ENCODE measurements at regions not wholly inside any gene's neighbourhood (a gene's known extent, or its start where the extent isn't known, plus 50 kb on each side); places are given as distances from the start of the nearest gene placed in this dataset.
A peak's percentile ranks its signal among the peaks of the same experiment; 100 is the strongest.
"Not testable (repeated sequence)": the region's sequence is repeated elsewhere in the genome, so short reads cannot be mapped to it uniquely, and the experiment has no call there.

DNA sequence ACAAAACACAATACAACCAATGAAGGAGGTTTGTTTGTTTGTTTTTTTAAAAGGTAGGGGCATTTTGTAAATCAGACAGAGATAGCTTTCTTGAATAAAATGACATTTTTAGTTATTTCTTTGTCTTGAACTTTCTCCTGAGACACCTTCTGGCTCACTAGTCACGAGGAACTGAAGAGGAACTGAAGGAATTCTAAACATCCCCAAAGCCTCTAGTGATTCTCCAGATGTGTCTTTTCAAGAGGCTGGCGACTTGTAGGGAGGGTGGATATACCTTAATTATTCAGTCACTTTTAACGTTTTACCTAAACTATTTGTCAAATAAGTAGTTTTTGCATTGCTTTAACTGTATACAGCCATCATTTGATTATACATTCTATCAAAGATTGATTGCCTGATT lies 211.2 kb upstream of the LRIG3 start:
- DNase-seq = no peak

DNA sequence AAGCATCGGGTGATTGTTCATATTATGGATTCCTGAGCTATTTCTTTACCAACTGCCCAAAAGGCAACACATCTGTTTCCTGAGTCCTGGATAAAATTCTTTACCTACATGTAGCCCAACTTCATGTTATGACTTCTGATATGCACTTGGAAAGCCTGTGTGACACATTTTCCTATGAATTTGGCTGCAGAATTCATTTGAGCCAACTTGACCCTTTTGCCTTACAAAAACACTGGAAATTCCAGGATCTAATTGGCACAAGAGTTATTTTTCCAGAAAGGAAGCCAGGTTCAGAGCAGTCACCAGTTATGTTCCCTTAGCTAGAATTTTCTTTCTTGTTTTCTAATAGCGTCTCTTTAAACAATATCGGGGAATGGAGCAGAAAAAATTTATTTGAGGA lies 202.5 kb upstream of the LRIG3 start:
- DNase-seq = no peak

DNA sequence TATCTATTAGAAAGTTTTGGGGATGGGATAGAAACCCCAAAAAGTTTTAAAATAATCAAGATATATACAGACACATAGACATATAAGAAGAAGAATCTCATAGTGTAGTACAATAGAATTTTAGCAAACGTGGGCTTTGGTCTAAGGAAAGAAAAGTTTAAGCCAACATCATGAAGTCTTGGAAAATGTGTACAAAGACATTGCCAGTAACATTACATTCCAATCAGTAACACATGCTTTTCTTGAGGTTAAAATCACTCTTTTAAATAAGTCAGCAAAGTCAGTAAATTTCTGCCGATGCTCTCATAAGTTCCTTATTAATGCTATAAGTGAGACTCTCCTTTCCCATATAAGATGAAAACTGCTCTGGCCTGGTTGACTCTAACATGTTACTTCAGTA lies 201.1 kb upstream of the LRIG3 start:
- no peak for DNase-seq

DNA sequence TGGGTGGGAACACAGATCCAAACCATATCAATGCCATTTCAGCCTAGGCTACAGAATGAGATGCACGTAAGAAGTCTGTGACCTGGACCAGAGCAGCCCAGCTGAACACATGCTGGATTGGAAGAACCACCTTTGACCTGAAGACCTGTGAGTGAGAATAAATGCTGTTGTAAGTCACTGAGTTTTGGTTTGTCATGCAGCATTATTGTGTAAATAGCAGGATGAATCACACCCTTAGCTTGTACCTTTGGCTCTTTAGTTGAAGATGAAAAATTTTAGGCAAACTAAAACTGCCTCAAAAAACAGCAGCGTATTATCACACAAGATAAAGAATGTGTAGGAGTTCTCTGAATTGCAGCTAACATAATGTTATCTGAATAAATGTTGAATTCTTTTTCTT lies 199.4 kb upstream of the LRIG3 start:
- DNase-seq = no peak

DNA sequence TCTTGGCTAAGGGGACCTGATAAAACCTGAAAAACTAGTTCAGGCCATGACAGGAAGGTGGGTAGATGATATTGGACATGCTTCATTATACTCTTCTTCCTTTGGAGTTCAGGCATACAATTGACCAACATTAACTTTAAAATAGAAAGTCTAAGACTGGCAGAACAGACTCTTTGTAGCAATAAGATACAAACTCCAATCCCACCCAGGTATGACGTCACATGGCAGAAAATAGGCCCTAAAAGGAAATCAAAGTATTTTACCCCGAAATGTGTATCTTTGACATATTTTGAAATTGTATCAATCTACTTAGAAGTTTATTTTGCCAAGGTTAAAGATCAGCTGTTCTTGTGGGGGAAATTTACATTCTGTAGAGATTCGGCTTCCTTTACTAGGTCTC lies 198.1 kb upstream of the LRIG3 start:
- DNase-seq = no peak

DNA sequence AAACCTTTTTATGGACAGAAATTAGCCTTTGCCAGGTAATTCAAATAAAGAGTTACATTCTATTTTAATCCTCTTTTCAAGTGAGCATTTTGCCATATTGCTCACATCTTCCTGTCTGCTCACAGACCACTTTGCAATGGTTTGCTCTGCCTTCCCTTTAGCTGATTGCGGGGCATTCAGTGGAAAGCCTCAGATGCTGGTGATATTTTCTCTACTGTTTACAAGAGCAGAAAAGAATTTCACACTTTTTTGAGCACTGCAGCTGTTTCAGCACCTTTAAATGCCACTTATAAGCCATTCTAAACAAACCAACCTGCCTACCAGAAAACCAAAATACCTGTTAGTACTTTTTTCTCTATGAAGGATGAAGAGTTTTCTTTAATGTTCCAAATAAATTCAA lies 195.7 kb upstream of the LRIG3 start:
- DNase-seq = no peak

DNA sequence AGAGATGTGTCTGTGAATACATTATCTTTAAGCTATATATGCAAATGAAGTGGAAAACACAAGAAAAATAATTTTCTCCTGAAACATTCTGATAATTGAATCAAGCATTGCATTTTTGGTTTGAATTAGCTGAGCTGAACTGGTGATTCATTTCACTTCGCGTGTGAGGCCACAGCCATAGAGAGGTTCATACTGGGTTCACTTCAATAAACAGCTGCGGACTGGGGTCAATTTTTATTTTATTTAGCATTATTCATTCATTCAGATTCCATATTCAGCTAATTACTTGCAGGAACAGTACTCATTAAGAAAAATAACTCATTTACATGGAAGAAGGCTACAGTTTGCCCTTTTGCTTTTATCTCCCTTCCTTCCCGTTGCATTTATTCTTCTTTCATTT lies 195.2 kb upstream of the LRIG3 start:
- no peak for DNase-seq

DNA sequence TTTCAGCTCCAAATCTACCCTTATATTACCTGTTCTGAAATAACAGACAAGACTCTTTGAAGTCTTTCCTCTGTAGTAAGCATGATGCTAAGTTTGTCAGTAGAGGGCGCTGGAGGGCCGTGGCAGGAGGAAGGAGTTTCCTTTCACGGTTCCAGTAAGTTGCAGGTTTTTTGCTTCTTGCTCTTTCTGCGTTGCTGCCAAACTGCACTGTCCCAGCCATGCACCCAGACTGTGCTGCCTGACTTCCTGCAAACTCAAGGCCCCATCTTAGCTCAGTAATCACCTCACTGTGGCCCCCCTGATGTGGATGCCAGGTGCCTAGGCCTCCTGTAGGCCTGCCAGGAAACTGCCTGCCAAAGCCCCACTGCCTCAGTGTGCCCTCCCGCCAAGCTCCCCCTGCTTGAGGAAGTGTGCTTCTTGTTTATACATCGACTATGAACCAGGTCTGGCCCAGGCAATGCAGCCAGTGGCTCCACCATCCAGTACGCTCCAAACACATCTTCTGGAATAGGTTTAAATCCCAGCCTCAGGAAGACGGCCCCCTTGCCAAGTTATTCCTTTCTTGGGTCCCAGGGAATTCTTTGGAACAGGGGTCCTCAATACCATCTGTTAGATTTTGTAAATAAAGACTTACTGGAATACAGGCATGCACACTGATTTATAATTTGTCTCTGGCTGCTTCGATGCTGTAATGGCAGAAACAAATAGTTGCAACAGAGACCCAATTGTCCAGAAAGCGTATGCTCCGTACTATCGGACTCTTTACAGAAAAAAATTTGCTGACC lies 193.7 kb upstream of the LRIG3 start:
- peak; percentile 65 for DNase-seq

DNA sequence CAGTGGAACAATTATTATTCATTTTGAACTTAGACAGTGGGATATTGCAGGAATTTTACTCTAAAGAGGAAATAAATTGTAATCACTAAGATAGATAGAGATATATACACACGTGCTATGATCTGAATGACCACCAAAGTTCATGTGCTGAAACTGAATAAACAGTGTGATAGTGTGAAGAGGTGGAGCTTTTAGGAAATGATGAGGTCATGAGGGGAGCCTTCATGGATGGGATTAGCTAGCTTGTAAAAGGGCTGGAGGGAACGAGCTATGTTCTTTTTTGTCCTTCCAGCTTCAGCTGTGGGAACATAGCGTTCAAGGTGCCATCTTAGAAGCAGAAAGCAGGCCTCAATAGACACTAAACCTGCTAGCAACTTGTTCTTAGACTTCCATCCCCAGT lies 191.5 kb upstream of the LRIG3 start:
- no peak for DNase-seq

DNA sequence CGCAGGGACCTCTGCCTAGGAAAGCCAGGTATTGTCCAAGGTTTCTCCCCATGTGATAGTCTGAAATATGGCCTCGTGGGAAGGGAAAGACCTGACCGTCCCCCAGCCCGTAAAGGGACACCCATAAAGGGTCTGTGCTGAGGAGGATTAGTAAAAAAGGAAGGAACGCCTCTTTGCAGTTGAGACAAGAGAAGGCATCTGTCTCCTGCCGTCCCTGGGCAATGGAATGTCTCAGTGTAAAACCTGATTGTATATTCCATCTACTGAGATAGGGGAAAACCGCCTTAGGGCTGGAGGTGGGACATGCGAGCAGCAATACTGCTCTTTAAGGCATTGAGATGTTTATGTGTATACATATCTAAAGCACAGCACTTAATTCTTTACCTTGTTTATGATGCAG lies 188.2 kb upstream of the LRIG3 start:
- not testable (repeated sequence) for DNase-seq

DNA sequence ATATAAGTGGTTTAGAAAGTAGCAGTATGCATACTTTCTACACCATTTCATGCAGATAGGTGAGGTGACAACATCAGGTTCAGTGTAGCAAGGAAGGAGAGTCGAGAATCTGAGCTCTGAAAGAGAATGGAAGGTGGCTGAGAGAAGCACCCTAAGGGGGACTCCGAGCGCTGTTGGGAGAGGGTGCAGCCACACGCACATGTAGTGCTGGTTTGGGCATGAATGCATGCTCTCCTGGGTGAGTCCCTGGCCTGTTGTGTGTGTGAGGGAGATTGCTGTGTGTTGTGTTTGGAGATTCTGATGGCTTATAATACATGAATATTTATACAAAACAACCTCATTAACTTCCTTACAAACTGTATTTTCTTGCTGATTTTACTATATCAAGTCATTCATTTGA lies 180.3 kb upstream of the LRIG3 start:
- no peak for DNase-seq

DNA sequence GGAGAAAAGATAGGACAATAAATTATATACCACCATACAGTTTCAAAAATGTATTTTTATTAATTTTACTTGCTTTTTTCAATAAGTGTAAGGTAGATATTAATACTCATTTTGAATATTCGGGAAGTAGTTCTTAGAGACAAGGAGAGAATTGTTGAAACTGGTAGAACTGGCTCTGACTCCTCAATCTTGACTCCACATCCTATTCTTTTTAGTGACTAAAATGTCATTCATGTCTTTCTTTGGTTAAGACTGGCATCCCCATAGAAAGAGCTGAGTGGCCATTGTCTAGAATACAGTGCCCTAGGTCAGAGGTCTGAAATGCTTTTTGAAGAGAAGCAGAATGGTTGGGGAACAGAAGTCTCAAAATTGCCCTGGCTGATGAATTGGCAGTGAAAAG lies 177.6 kb upstream of the LRIG3 start:
- DNase-seq = no peak

DNA sequence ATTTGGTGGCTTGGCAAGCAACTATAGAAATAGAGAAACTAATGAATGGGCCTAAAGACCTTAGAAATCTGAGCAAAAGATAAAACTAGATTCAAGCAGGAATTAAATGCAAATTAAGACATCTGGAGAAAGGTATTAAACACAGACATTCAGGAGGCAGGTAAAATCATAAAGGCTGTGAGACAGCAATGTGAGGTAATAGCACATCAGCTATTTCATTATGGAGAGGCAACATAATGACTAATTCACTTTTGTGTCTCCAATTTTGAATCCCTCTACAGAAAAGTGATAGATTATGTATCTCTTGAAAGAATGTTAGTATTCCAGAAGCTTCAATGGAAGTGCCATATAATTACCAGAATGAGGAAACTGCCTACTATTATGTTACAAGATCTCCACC lies 175.9 kb upstream of the LRIG3 start:
- no peak for DNase-seq

DNA sequence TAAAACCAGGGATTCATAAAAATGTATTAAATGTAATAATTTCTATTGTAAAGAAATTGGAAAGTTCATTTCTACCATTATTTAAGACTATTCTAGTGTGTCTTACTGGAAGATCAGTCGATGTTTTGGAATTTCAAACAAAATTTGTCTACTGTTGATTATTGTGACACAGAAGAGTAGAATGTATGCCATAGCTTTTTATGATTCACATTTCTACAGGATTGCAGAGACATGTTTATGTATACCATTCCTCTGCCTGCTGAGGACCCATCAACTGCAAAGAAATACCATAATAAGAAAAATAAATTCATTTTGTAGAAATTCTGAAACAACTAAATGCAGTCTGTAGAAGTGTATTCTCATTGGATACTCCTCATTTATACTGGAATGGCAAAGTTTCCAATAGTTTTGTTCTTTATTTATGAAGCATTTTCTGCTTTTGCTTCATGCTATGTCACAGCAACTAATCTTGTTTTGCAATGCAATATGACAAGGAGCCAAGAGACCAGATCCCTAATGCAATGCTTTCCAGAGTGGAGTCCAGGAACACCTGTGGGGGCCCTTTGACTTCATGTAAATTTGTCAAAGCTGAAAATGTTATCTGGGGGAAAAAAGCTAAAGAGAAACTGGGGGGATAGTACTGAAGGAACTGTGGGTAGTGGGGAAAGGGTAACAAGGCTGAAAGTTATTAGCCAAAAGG lies 172.9 kb upstream of the LRIG3 start:
- no peak for DNase-seq

DNA sequence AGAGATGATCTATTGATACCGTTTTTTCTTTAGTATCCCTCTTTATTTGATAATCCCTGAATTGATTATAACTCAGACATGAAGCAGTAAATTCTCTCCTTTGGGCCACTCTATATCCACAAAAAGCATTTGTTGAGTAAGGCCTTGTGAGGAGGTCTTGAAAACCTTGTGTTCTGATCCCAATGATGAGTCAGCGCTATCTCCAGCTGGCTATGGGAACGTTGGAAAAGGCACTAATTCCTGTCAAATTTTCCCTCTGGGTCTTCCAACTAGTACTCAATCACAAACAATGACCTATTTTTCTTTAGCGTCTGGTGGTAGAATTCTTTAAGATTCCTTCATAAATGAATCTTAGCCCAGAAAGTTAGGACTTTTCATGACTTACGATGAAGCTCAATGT lies 168.4 kb upstream of the LRIG3 start:
- DNase-seq = no peak

DNA sequence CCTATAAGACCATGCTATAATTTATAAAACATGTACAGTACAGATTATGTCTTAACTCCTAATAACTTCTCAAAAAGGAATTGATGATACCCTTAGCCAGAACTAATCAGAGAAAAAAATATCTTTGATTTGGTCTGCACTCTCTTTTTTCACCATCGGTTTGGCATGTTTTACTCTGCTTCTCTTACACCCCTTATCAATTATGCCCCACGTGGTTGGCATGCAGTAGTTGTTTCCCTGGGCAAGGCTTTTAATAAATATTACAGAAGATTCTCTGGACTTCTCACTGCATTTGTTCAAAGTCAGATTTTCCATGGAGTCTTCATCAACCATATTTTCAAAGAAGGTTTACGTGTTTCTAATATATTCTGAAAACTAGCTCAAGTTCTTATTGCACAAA lies 167.4 kb upstream of the LRIG3 start:
- DNase-seq = no peak

DNA sequence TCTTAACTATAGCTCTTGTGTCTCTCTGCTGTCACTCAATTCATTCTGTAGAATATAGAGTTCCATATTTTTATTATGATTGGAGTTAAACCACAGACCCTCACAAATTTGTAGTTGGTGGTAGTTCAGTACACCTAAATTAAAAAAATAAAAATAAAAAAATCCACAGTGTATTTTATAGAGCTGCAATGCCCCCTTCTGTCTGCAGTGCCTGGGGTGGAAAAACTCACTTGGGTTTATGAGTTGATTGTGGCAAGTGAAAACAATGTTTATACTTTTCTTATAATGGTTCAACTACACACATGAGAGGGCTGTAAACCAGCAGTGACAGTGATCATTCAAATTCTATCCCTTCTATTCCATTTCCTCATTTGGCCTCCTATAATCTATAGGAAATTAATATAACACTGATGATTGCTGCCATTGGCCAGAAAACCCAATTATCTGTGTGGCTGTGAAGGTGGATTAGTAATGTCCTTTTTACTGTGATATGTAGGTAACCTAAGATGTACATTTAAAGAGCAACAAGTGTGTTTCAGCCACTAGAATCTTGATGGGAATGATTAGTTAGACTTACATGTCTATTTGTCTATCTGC lies 166.9 kb upstream of the LRIG3 start:
- no peak for DNase-seq

DNA sequence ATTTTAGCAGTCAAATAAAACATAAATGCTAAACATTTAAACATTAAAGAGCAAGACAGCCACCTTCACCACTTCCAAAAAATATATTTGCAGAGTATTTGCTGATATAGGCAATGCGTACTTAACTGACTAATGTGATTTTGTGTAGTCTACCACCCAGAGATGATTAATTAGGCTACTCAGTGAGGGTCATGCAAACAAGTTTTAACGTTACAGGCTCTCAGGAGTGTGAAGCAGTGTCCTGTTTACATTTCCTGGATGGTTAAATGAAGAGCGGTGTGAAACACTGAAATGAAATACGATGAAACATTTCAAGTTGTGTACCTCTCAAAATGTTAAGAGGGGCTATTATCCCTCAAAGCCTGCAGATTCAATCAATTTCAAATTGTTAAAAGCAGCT lies 165.8 kb upstream of the LRIG3 start:
- peak; percentile 47 for DNase-seq

DNA sequence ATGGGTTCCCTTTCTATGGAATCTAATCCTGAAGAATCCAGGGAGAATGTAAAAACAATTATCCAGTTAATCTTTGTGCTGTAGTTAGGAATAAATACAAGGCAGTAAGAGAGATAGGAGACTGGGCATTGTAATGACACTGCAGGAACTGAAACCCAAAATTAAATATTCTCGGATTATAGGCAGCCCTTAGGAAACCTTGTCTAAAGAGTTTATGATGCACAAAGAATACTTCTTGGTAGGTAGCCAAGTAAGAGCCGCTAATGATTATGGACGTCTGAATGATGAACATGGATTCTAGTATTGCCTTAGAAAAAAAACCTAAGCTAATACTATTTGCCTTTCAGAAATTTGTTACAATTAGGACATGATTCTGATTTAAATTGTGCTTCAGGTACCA lies 165.4 kb upstream of the LRIG3 start:
- DNase-seq = peak; percentile 56

DNA sequence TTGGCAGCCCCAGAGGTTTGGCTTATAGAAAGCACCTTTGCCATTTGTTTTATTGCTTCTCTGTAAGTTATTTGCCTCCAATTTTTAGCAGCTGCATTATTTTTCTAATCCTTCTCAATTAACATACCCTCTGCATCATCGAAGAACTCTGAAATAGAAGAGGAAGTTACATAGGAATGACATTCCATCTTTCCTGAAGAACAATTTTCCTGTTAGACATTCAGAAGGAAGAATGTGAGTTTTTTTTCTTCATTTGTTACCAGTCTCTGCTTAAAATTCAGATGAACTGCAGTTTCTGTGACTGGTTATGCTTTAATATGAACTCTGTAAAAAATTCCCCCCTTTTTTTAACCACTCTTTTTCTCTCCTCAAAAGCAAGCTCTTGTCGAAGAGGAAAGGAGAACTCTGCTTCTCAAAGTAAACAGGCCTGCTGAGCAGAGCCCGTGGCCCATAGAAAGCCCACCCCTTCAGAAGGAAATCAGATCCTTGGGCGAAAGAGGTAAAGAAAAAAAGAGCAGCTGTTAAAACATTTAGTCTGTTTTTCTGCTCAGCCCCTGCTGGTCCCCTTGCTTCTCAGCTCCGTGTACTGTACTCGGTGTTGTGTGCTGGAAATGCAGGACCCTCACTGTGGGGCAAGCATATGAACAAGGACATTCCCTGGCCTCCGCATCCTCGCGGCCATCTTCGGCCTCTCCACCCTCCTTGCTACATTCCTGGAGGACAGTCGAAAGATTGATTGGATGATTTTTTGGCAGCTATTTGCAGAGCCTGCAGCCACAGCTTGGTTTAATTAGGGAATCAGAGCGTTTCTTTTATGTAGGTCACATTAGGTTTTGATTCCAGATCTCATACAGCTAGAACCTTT lies 164.4 kb upstream of the LRIG3 start:
- DNase-seq = peak; percentile 39

DNA sequence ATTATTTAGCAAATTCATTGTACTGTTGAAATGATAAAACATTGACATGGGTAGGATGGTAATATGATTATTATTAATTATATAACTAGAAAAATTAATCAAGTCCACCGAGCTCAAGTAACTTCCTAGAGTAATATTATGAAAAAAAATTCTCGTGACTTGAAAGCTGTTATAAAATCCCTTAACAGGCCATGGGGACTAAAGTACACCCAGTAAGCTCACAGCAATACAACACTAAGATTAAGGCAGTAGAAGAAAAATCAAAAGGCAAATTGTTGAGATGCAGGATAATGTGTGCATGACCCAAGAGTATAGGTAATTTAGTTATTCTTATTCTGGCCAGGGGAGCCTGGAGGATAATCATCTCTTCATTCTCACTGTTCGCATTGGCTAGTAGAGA lies 162.6 kb upstream of the LRIG3 start:
- DNase-seq = no peak

DNA sequence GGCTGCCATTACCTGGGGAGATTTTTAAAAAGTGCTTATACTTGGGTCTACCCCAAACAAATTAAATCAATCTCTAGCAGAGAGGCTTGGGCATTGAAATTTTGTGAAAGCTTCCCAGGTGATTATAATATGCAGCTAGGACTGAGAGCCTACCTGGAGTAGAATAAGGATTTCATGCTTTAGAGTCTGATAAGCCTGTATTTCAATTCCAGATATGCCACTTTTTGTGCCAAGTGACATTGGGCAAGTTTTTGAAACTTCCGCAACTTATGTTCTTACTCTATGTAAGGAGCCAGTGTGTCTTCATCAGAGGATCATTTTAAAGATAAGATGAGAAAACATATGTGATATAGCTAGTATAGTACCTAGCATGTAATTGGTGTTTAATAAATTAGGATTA lies 159.8 kb upstream of the LRIG3 start:
- no peak for DNase-seq

DNA sequence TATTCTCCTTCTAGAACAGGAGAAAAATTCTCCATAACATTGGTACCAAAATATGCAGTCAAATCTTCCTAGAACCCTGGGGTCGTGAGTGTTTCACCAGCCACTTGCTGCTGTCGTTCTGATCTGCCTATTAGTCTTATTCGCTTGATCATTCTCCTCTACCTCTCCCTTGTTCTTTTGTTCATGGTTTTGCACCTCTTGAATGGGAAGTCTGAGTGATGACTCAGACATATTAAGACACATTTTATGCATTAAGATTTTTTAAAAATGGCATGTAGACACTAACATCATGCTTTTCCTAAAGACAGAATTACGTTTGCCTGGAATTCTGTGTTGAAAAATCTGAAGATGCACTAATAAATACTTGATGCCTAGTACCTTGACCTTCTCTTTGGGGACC lies 159.2 kb upstream of the LRIG3 start:
- DNase-seq = no peak

DNA sequence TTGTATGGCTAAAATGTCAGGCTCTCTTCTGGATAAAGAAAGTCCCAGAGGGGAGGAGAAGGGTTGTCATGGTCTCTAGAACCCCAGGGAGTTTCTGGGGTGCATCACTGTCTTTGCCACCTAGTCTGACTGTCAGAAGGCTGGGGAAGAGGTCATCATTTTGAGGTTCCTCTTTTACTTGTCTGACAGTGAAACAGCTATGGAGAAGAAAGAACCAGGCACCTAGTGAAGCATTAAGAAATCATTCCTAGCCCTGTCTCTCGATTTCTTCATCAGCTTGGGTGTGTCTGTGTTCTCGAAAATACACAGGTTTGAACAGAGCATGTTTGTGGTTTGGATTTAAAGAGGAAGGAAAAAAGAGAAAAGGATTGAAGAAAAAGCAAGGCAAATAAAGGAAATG lies 158.7 kb upstream of the LRIG3 start:
- no peak for DNase-seq

Data from COR-L47 (cell line).